GM21619 (cell line): ENCODE measurements at regions not wholly inside any gene's neighbourhood (a gene's known extent, or its start where the extent isn't known, plus 50 kb on each side); places are given as distances from the start of the nearest gene placed in this dataset.
"Not testable (repeated sequence)": the region's sequence is repeated elsewhere in the genome, so short reads cannot be mapped to it uniquely, and the experiment has no call there.

Experiments used
- ATAC-seq: cut with Tn5 transposase; IDR thresholded peaks from one replicate; pipeline ENCODE4 v1.9.1; 2021; ENCODE audit not compliant: unreplicated experiment

GRCh38 chr14:40398981-40399380, 966.7 kb upstream of the FBXO33 start:
- ATAC-seq, result no peak

DNA sequence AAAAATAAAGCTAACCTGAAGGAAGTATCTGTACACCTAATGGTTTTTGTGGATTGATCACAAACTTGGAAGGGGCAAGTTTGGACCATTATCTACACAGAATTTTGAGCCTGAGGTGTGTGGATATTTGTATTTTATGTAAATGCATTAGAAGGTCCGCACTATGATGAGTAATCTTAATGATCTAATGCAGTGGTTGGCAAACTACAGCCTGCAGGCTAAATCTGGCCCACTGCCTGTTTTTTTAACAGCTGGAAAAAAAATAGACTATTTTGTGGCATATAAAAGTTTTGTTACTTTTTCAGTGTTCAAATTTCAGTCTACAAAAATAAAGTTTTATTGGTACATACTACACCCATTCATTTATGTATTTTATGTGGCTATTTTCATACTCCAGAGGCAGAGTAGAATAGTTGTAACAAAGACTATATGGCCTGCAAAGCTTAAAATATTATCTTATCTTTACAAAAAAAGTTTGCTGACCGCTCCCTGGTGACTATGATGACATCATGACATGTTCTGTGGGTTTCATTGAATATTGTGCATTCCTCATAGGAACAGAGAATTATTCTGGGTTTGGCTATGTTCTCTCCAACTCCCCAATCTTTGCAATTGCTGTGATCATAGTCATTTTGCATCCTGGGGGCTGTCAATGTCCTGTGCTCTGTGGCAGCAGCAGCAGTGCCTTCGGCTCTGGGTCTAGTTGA, 962.6 kb upstream of the FBXO33 start:
- ATAC-seq, result no peak

DNA sequence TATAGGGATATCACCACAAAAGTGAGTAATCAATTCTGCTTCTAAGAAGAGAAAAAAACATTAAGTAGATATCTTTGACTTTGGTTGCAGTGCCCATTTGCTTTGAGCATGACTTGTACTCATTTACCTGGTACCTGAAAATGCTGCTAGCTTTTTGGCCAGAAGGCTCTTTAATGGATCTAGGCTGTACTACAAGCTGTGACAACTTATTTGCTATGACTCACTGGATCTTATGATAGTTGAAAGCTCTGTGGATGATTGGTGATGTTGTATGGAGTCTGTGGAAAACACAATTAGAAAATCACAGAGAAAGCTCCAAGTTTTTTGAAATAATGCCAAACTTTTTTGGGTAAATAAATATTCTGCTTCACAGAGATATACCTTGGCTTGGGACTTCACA, 960.9 kb upstream of the FBXO33 start:
- no peak for ATAC-seq

- peak; percentile 73 for ATAC-seq
These were observed 954.2 kb upstream of the FBXO33 start for GRCh38 chr14:40386433-40386832.

GRCh38 chr14:40374221-40374620, 942.0 kb upstream of the FBXO33 start:
- no peak for ATAC-seq

GRCh38 chr14:40371011-40371410, 938.8 kb upstream of the FBXO33 start:
- no peak for ATAC-seq

DNA sequence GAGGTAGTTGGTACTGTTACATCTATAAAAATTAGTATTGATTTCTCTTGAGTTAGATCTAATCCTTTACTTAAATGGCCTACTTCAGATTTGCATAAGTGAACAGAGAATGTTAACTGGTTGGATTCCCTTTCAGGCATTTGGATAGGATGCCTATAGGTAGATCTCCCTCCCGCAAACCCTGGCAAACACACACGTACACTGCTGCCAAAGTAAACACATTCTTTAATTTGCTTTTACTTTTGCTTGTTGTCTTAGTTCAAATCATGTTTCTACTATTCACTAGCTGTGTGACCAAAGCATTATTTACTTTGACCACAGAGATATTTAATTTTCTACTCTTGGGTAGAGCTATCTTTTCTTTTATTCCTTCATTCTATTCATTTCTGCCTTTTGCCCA, 936.1 kb upstream of the FBXO33 start:
- no peak for ATAC-seq

GRCh38 chr14:40367717-40368116, 935.5 kb upstream of the FBXO33 start:
- ATAC-seq, result no peak

DNA sequence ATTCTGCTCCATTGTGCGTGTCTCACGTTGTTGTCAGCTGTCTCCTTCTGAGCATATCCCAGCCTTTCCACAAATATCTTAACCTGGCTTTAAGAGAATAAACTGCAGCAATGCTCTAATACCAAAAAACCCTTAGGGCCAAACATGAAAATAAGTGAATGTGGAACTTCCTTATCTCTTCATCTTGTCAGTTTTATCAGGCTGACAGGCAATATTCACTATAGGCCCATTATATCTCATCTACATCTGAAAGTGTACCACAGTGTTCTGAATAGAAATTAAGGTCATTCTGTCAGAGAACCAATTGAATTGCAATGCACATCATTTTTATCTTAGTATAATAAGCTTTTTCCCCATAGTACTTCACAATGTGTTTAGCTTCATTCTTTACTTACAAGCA, 933.1 kb upstream of the FBXO33 start:
- ATAC-seq, result no peak

GRCh38 chr14:40362856-40363255, 930.6 kb upstream of the FBXO33 start:
- ATAC-seq, result no peak

GRCh38 chr14:40354754-40355153, 922.5 kb upstream of the FBXO33 start:
- ATAC-seq, result no peak

GRCh38 chr14:40348104-40348503, 915.9 kb upstream of the FBXO33 start:
- not testable (repeated sequence) for ATAC-seq

DNA sequence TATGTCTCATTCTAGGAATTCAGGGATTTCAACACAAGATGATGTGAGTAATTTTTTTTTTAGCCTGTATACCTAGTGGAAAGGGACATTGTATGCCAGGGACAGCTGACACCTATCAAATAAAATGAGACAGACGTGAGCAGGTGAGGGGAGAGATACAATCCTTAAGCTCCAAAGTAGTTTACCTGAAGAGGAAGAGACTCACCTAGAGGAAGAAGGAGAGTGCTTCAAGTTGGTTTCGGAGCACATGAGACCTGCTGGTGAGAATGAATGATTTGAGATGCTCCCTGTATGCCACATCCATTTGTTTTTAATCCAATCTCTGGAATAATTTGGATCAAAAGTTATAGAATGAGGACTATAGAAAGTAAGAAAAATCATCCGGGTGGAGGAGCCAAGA, 915.4 kb upstream of the FBXO33 start:
- no peak for ATAC-seq

DNA sequence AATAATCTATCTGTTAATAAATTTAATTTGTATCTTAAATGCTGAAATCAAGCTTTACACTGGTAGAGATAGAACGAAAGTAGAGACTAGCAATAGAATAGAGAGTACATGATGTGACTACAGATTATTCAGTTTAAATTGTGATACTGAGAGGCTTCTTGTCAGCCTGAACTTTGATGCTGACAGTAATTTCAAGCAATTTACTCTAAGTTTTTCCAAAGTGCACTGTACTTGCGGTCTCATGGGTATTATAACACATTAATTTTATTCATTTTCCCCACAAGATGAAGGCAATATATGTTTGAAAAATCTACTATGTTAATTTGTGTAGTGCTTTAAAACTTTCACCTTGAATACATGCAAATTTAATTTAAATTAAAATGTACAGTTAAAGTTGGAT, 914.0 kb upstream of the FBXO33 start:
- no peak for ATAC-seq

DNA sequence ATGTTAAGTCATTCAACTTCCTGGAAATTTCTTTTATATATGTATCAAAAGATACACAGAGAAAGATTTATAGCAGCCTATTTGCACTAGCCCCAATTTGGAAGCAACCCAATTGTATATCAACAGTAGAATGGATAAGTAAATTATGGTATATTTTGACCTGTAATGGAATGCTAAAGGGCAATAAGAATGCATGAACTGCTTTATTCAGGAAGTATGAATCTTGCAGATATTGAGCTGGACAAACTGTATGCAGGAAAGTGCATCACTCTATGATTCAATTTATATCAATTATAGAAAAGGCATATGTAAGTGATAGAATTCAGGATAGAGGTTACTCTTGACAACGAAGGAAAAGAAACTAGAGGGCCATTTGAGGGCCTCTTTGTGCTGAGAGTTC, 913.1 kb upstream of the FBXO33 start:
- ATAC-seq, result no peak

DNA sequence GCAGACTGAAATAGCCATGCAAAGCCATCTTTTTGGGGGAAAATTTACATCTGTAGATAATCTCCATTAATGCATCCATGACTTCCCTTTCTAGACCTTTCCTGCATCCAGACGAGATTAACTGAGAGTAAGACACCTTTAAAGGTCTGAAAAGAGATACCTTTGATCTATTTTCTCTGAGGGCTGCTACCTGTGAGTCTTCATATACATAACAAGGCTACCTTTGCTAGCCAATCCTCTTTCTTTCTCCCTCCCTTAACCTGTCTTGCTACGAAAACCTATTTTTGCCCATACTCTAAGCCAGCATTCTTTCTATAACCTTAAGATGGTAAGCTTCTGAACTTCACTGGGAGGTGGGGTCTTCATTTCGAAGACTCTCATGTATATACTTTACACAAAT, 908.5 kb upstream of the FBXO33 start:
- ATAC-seq, result no peak

GRCh38 chr14:40336846-40337245, 904.6 kb upstream of the FBXO33 start:
- ATAC-seq, result no peak

DNA sequence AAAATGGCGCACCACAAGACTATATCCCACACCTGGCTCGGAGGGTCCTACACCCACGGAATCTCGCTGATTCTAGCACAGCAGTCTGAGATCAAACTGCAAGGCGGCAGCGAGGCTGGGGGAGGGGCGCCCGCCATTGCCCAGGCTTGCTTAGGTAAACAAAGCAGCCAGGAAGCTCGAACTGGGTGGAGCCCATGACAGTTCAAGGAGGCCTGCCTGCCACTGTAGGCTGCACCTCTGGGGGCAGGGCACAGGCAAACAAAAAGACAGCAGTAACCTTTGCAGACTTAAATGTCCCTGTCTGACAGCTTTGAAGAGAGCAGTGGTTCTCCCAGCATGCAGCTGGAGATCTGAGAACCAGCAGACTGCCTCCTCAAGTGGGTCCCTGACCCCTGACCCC, 894.3 kb upstream of the FBXO33 start:
- ATAC-seq, result not testable (repeated sequence)

DNA sequence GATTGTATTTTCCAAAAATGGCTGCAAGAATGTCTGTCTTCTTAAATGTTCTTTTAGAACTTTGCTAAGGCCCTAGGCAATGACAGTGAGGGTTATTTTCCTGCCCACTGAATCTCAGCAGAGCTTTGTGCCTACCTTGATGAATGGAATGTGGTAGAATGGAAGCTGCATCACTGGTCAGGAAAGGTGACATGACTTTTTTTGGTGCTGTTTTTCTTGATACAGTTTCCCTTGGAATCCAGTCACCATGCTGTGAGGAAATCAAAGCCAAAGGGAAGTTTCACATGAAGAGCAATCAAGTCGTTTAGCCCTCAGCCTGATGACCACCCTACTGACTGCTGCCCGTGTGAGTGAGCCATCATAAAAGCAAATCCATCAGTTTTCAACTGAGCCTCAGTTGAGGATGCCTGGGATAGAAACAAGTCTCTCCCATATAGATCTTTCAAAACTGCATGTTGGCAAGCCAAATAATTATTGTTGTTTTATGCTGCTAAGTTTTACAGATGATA, 886.0 kb upstream of the FBXO33 start:
- no peak for ATAC-seq

GRCh38 chr14:40317690-40318089, 885.5 kb upstream of the FBXO33 start:
- no peak for ATAC-seq

- ATAC-seq, result no peak
These were observed 880.1 kb upstream of the FBXO33 start for GRCh38 chr14:40312296-40312695.

GRCh38 chr14:40309124-40309523, 876.9 kb upstream of the FBXO33 start:
- no peak for ATAC-seq

- no peak for ATAC-seq
These were observed 876.0 kb upstream of the FBXO33 start for GRCh38 chr14:40308240-40308639.
